ENCODE measurements at regions not wholly inside any gene's neighbourhood (a gene's known extent, or its start where the extent isn't known, plus 50 kb on each side); places are given as distances from the start of the nearest gene placed in this dataset.
"Not testable (repeated sequence)": the region's sequence is repeated elsewhere in the genome, so short reads cannot be mapped to it uniquely, and the experiment has no call there.

- not testable (repeated sequence) for TF ChIP-seq CTCF (IDR thresholded peaks at IDR 0.05; ENCODE audit: low read depth, low read length, poor library complexity, severe bottlenecking); EZH2phosphoT487 (IDR thresholded peaks at IDR 0.05; ENCODE audit: borderline replicate concordance, low read length)
Observed at GRCh38 chr14:22175278-22175558, 413.8 kb downstream of the DAD1 start.

Data from DOHH2 (cell line).